A549 (cell line): ENCODE measurements at regions not wholly inside any gene's neighbourhood (a gene's known extent, or its start where the extent isn't known, plus 50 kb on each side); places are given as distances from the start of the nearest gene placed in this dataset.
"Not testable (repeated sequence)": the region's sequence is repeated elsewhere in the genome, so short reads cannot be mapped to it uniquely, and the experiment has no call there.

Experiments used
- ATAC-seq, 2 experiments: fragments of 200-7000 bp in 1 of 2; fragments of >200 bp in 1 of 2; cut with Nextera tagmentation in 1 of 2; cut with Tn5 transposase in 1 of 2; 3 replicates each; pipeline versions ENCODE4 v1.8.0 to v1.9.1; 2018 to 2020; ENCODE audit warnings: mild to moderate bottlenecking in 1 of 2, moderate library complexity in 1 of 2
- CTCF ChIA-PET: fragments of 300-600 bp; sonication (Branson Sonifier 250); formaldehyde crosslinking; extraction: SDS; loops from one replicate; lab custom pipeline; 2021; ENCODE audit warnings: antibody characterized with exemption, inconsistent platforms; lab: Yijun Ruan, JAX
- POLR2A ChIA-PET: fragments of 350-600 bp; formaldehyde crosslinking; extraction: SDS; loops from one replicate; lab custom pipeline; 2021; ENCODE audit warnings: antibody characterized with exemption, inconsistent platforms; lab: Yijun Ruan, JAX
- DNase-seq, 2 experiments: peaks; one replicate each; pipeline versions ENCODE4 v3.0.0 to v3.0.0-alpha.2; 2011 to 2016; ENCODE audit warnings: low read depth in 1 of 2, low spot score in 1 of 2
- FAIRE-seq: peaks from 2 replicates; lab custom pipeline; 2011; peaks lifted over from hg19 to GRCh38; lab: Jason Lieb, UNC
- H3K27ac ChIP-seq, 2 experiments: fragments of >200 bp; sonication (Bioruptor Twin); formaldehyde crosslinking; 3 replicates each; pipeline ENCODE4 v1.5.1; 2016 to 2017
- H3K4me1 ChIP-seq: fragments of >200 bp; sonication (Bioruptor Twin); formaldehyde crosslinking; 3 replicates; pipeline ENCODE4 v1.6.1; 2016
- H3K4me2 ChIP-seq: fragments of >200 bp; sonication (Bioruptor Twin); formaldehyde crosslinking; 3 replicates; pipeline ENCODE4 v1.6.1; 2016
- H3K4me3 ChIP-seq: fragments of >200 bp; sonication (Bioruptor Twin); formaldehyde crosslinking; 3 replicates; pipeline ENCODE4 v1.5.1; 2016
- H3K9me3 ChIP-seq: fragments of >200 bp; sonication (Bioruptor Twin); formaldehyde crosslinking; 3 replicates; pipeline ENCODE4 v1.6.1; 2016
- BHLHE40 ChIP-seq: IDR thresholded peaks from 2 replicates; pipeline ENCODE4 v1.6.1; 2012; ENCODE audit warnings: low read depth, low read length, inconsistent platforms
- CHD4 ChIP-seq: fragments of 200-600 bp; sonication (generic); IDR thresholded peaks from 2 replicates; pipeline ENCODE4 v1.6.1; 2016; ENCODE audit warnings: antibody characterized with exemption, mild to moderate bottlenecking, borderline replicate concordance
- EP300 ChIP-seq, 2 experiments: fragments of >200 bp; sonication (Bioruptor Twin); formaldehyde crosslinking; IDR thresholded peaks; 2 replicates in 1 of 2; 3 replicates in 1 of 2; pipeline ENCODE4 v1.6.1; 2016 to 2017
- ESRRA ChIP-seq: fragments of 150-350 bp; IDR thresholded peaks from 2 replicates; pipeline ENCODE4 v1.6.1; 2014; ENCODE audit warnings: mild to moderate bottlenecking, low read length, borderline replicate concordance
- FOSB ChIP-seq: fragments of 250-450 bp; sonication (Bioruptor Pico); IDR thresholded peaks from 2 replicates; pipeline ENCODE4 v1.5.0; 2020; ENCODE audit warnings: mild to moderate bottlenecking, moderate library complexity
- FOXS1 ChIP-seq: fragments of 250-450 bp; sonication (Bioruptor Pico); IDR thresholded peaks from 2 replicates; pipeline ENCODE4 v1.5.0; 2020; ENCODE audit warnings: mild to moderate bottlenecking, moderate library complexity
- HOXA7 ChIP-seq: fragments of 250-450 bp; sonication (Bioruptor Pico); IDR thresholded peaks from 2 replicates; pipeline ENCODE4 v1.5.0; 2020; ENCODE audit warnings: mild to moderate bottlenecking, moderate library complexity
- KDM5A ChIP-seq: fragments of 200-600 bp; sonication (generic); IDR thresholded peaks from 2 replicates; pipeline ENCODE4 v1.6.1; 2016; ENCODE audit warnings: antibody characterized with exemption, mild to moderate bottlenecking
- MAFK ChIP-seq: fragments of 450-650 bp; IDR thresholded peaks from 2 replicates; pipeline ENCODE4 v1.6.1; 2014; ENCODE audit not compliant: partially characterized antibody
- MAZ ChIP-seq: fragments of 150-350 bp; IDR thresholded peaks from 2 replicates; pipeline ENCODE4 v1.6.1; 2014; ENCODE audit warnings: antibody characterized with exemption, low read depth, low read length, borderline replicate concordance
- MYC ChIP-seq: IDR thresholded peaks from 2 replicates; pipeline ENCODE4 v1.6.1; 2012; ENCODE audit warnings: mild to moderate bottlenecking, inconsistent platforms, low read length, improper control_type of control experiment, borderline replicate concordance
- NPAS2 ChIP-seq: fragments of 250-450 bp; sonication (Bioruptor Pico); IDR thresholded peaks from 2 replicates; pipeline ENCODE4 v1.8.0; 2022; ENCODE audit warnings: mild to moderate bottlenecking, moderate library complexity, borderline replicate concordance
- NR3C1 ChIP-seq: fragments of >200 bp; sonication (Bioruptor Twin); formaldehyde crosslinking; IDR thresholded peaks from 3 replicates; pipeline ENCODE4 v1.6.1; 2017
- RARB ChIP-seq: fragments of 250-450 bp; sonication (Bioruptor Pico); IDR thresholded peaks from 2 replicates; pipeline ENCODE4 v1.8.0; 2021; ENCODE audit warnings: mild to moderate bottlenecking, moderate library complexity
- REST ChIP-seq: fragments of 200-600 bp; sonication (generic); IDR thresholded peaks from 2 replicates; pipeline ENCODE4 v1.6.1; 2016; ENCODE audit warnings: antibody characterized with exemption, mild to moderate bottlenecking, moderate library complexity
- TP53 ChIP-seq: fragments of 250-450 bp; sonication (Bioruptor Pico); IDR thresholded peaks from 2 replicates; pipeline ENCODE4 v1.5.0; 2021; ENCODE audit warnings: mild to moderate bottlenecking, moderate library complexity
- ZFP36 ChIP-seq: fragments of 450-650 bp; IDR thresholded peaks from 2 replicates; pipeline ENCODE4 v1.6.1; 2014; ENCODE audit warnings: borderline replicate concordance; ENCODE audit not compliant: partially characterized antibody
- ZSCAN20 ChIP-seq: fragments of 250-450 bp; sonication (Bioruptor Pico); IDR thresholded peaks from 2 replicates; pipeline ENCODE4 v1.8.0; 2022; ENCODE audit warnings: mild to moderate bottlenecking, moderate library complexity
- WGBS: methylation state at CpG from one replicate; pipeline ENCODE4 v1.1.6; 2017; ENCODE audit errors: missing lambda C conversion rate; 5-methylcytosine and 5-hydroxymethylcytosine counted together

GRCh38 chr5:142210011-142210410 is 101.4 kb downstream of the NDFIP1 start:
- FAIRE-seq: no peak

GRCh38 chr5:142208777-142209312 is 100.3 kb downstream of the NDFIP1 start:
- no peaks in the 10 kb centered on the region for H3K9me3 ChIP-seq
- no peak overlapping the region for H3K27ac ChIP-seq
- no peak for TF ChIP-seq NR3C1
- no peak for TF ChIP-seq FOSB (CRISPR knock-in tag)
- TF ChIP-seq FOXS1: no peak
- no peak for TF ChIP-seq HOXA7
- no peak for TF ChIP-seq ESRRA
- no peak for TF ChIP-seq KDM5A
- TF ChIP-seq NPAS2 (CRISPR knock-in tag): no peak
- no peak for TF ChIP-seq RARB
- TF ChIP-seq TP53 (CRISPR knock-in tag): no peak
- TF ChIP-seq ZFP36: no peak
- TF ChIP-seq ZSCAN20 (CRISPR knock-in tag): no peak
- TF ChIP-seq BHLHE40: no peak
- no peak for TF ChIP-seq REST
- 90% methylated on average over 8 of the region's 8 CpGs for WGBS
- CTCF ChIA-PET: no interaction called here
- H3K4me1 ChIP-seq: no peaks in the 10 kb centered on the region
- FAIRE-seq (no peak), ATAC-seq (no peak), DNase-seq (no peak)
- no peak overlapping the region for H3K4me2 ChIP-seq
- POLR2A ChIA-PET: no interaction called here
- no peak overlapping the region for H3K4me3 ChIP-seq

More at GRCh38 chr5:142210011-142210410, 101.4 kb downstream of the NDFIP1 start:
- Histone ChIP-seq H3K9me3 (no peaks in the 10 kb centered on the region), H3K4me1 (no peaks in the 10 kb centered on the region), H3K4me2 (no peak overlapping the region), H3K27ac (no peak overlapping the region), H3K4me3 (no peak overlapping the region)
- TF ChIP-seq EP300 (IDR thresholded peaks at IDR 0.05) (no peak), MAFK (no peak), CHD4 (no peak), MYC (no peak), MAZ (no peak), TP53 (CRISPR knock-in tag) (no peak), NPAS2 (CRISPR knock-in tag) (no peak)
- DNase-seq (no peak), ATAC-seq (no peak)
- ChIA-PET POLR2A (no interaction called here), CTCF (interaction anchor here (0.7 to 1.4 kb wide), 4 partner anchors 13 to 58 kb away, joined by 3 to 4 read pairs (median 4); no protein-coding TSS in a partner anchor)
- 81% methylated on average over 9 of the region's 9 CpGs for WGBS

- CTCF ChIA-PET, H3K4me2 ChIP-seq, H3K4me3 ChIP-seq, DNase-seq, FAIRE-seq, H3K27ac ChIP-seq, H3K4me1 ChIP-seq, H3K9me3 ChIP-seq, ATAC-seq, POLR2A ChIA-PET: not testable (repeated sequence)
- WGBS: 66% methylated on average over 7 of the region's 7 CpGs
Measured at GRCh38 chr5:142208244-142208643, 99.7 kb downstream of the NDFIP1 start.
